Peyer's patch (tissue), 4 donors: ENCODE measurements at regions not wholly inside any gene's neighbourhood (a gene's known extent, or its start where the extent isn't known, plus 50 kb on each side); places are given as distances from the start of the nearest gene placed in this dataset.

Experiments
- DNase-seq, 3 donors: peaks; one replicate each; pipeline ENCODE4 v3.0.0-alpha.2; 2017 to 2019
- H3K27ac ChIP-seq, 4 donors: fragments of 200-600 bp; sonication (generic); one replicate each; pipeline ENCODE4 v1.5.1; 2016 to 2019
- H3K27me3 ChIP-seq, 2 donors: fragments of 200-600 bp; sonication (generic); one replicate each; pipeline ENCODE4 v1.5.1; 2019
- H3K36me3 ChIP-seq, 3 donors: fragments of 200-600 bp; sonication (generic); one replicate each; pipeline ENCODE4 v1.5.1; 2016 to 2019
- H3K4me1 ChIP-seq, 4 donors: fragments of 200-600 bp; sonication (generic); one replicate each; pipeline ENCODE4 v1.5.1; 2016 to 2019
- H3K4me3 ChIP-seq, 4 donors: fragments of 200-600 bp; sonication (generic); 1 replicate in 3 of 4; 2 replicates in 1 of 4; pipeline ENCODE4 v1.5.1; 2016 to 2019; ENCODE audit warnings: mild to moderate bottlenecking in 1 of 4
- H3K9me3 ChIP-seq, 4 donors: fragments of 200-600 bp; sonication (generic); one replicate each; pipeline ENCODE4 v1.5.1; 2016 to 2019; ENCODE audit warnings: mild to moderate bottlenecking in 1 of 4
- POLR2A ChIP-seq, 2 donors: fragments of 450-650 bp; IDR thresholded peaks; one replicate each; pipeline ENCODE4 v1.5.1; 2017; ENCODE audit warnings: antibody characterized with exemption in 2 of 2, mild to moderate bottlenecking in 2 of 2, moderate library complexity in 2 of 2
- TF ChIP-seq, protein P1 (sequence below), 6 experiments: fragments of 450-650 bp in 4 of 6; fragments of 200-600 bp in 2 of 6; sonication (generic) in 1 of 6; IDR thresholded peaks; one replicate each; pipeline ENCODE4 v1.5.1; 2017 to 2019; ENCODE audit warnings: antibody characterized with exemption in 6 of 6, mild to moderate bottlenecking in 3 of 6, moderate library complexity in 1 of 6

DNA sequence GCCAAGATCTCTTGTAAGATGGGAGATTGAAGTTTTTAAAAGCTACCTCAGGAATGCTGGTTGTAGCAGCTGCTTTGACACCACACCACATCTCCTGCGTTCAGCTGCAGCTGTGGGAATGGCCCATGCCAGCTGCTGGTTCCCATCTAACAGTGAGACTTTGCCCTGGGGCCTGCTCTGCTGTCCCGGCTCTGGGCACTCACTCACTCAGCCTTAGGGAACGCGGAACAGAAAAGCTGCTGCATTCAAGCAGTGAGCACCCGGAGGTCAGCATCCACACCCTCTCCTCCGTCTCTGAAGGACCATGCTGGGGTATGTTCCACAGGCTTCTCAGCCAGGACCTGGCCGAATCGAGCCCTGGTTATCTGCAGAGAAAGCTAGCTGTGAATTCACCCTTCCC is 197.1 kb upstream of the CXCL12 start:
- Histone ChIP-seq H3K4me3 (no peak overlapping the region), H3K36me3 (no peaks in the 10 kb centered on the region), H3K4me1 (no peaks in the 10 kb centered on the region), H3K27ac (no peak overlapping the region), H3K9me3 (peaks cover 0 to 3% (median 0%) of the 10 kb centered on the region in 4 donors), H3K27me3 (no peaks in the 10 kb centered on the region)
- DNase-seq = no peak
- no peak for TF ChIP-seq POLR2A (IDR thresholded peaks at IDR 0.05)
- TF ChIP-seq, protein P1, sequence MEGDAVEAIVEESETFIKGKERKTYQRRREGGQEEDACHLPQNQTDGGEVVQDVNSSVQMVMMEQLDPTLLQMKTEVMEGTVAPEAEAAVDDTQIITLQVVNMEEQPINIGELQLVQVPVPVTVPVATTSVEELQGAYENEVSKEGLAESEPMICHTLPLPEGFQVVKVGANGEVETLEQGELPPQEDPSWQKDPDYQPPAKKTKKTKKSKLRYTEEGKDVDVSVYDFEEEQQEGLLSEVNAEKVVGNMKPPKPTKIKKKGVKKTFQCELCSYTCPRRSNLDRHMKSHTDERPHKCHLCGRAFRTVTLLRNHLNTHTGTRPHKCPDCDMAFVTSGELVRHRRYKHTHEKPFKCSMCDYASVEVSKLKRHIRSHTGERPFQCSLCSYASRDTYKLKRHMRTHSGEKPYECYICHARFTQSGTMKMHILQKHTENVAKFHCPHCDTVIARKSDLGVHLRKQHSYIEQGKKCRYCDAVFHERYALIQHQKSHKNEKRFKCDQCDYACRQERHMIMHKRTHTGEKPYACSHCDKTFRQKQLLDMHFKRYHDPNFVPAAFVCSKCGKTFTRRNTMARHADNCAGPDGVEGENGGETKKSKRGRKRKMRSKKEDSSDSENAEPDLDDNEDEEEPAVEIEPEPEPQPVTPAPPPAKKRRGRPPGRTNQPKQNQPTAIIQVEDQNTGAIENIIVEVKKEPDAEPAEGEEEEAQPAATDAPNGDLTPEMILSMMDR (IDR thresholded peaks at IDR 0.05) = no peak

DNA sequence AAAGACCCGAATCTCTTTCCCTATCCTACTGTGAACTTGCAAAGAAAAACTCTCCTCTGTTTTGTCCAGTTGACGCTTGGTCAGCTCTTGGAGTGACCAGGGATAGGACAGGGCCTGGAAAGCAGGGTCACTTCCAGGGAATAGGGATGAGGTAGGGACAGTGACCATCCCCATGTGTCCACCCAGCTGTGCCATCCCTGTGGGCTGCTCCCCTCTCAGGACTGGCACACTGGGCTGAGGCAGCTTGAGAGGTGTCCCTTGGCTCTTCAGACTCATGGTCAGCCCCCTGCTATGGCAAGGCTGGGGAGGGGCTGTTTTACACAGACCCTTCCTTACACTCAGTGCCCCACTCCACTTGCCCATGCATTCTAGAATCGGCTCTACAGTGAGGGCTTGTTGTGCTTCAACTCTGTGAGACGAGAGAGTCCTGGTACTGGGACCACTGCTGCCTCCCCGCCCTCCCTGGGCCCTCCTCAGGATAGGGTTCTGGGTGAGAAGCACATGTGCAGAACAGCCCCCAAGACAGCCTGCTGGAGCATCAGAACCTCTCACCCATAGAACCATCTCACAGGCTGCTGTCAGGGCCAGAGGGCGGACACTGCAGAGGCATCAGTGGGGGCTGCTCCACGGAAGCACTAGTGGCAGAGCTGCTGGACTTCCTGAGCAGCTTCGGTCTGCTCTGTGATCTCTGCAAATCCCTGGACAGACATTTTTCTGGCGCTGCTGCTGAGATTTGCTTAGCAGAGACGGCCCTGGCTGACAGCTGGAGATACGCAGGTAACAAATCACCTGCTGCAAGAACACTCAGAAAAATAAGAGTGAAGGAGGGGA is 202.8 kb upstream of the CXCL12 start:
- Histone ChIP-seq H3K9me3 (peaks cover 0 to 3% (median 0%) of the 10 kb centered on the region in 4 donors), H3K4me1 (no peaks in the 10 kb centered on the region), H3K27me3 (no peaks in the 10 kb centered on the region), H3K4me3 (no peak overlapping the region), H3K27ac (no peak overlapping the region), H3K36me3 (no peaks in the 10 kb centered on the region)
- DNase-seq = no peak
- TF ChIP-seq, protein P1 (IDR thresholded peaks at IDR 0.05) = no peak
- no peak for TF ChIP-seq POLR2A (IDR thresholded peaks at IDR 0.05)

DNA sequence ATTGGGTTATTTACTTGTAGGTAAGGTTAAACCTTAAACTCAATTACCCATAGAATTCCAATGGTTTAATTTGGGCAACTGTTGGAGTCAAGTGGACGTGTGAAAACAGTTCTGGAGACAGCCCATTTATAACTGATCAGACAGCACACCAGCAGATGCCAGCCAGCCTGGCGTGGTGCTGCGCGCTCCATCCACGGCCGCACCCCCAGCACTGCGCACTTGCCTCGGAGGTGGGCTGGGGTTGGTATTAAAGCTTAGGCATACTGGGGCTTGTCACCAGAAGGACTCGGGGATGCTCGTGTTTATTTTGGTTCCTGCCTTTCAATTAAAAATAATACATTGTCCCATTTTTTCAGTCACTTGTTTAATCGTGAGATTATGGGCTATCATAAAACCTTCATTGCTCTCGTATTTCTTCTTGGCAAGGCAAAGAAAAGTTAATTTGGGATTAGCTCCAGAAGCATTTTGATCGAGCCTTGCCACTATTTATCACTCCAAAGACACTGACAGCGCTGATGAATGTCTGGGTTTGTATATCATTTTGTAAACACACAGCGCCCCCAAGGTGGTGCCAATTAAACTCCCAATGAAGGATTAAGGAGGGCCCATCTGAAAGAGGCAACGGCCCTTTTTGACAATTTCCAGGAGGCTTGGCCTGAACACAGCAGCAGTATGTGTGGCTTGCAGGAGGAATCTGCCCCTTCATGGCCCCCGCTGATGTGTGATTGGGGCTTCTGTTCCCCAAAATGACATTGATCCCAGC is 204.5 kb upstream of the CXCL12 start:
- DNase-seq = no peak
- peaks cover 0 to 3% (median 0%) of the 10 kb centered on the region in 4 donors for H3K9me3 ChIP-seq
- H3K4me1 ChIP-seq = no peaks in the 10 kb centered on the region
- no peak for TF ChIP-seq POLR2A (IDR thresholded peaks at IDR 0.05)
- TF ChIP-seq, protein P1 (IDR thresholded peaks at IDR 0.05) = no peak
- no peak overlapping the region for H3K27ac ChIP-seq
- H3K27me3 ChIP-seq = no peaks in the 10 kb centered on the region
- H3K36me3 ChIP-seq = no peaks in the 10 kb centered on the region
- no peak overlapping the region for H3K4me3 ChIP-seq

DNA sequence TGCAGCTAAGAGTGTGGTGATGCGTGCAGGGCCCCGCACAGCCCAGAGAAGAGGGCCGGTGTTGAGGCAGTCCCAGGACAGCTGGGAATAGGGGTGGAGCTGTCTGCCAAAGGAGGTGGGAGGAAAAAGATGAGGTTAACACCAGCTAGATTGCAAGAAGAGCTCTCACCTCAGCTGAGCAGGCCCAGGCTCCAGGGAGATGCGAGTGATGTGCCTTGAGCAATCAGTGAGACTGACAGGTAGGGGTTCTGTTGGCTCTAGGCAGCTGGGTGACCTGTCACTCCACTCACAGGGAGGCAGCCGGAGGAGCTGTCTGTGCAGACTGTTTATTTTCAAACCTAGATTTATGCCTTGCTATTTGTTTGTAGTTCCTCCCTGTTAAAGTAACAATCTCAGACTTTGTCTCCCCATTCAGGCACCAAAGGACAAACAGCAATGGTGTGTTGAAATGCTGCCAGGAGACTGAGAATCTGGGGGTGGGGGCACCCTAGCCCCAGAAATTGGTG is 205.1 kb upstream of the CXCL12 start:
- DNase-seq = no peak
- H3K27ac ChIP-seq = no peak overlapping the region
- no peak for TF ChIP-seq POLR2A (IDR thresholded peaks at IDR 0.05)
- TF ChIP-seq, protein P1 (IDR thresholded peaks at IDR 0.05) = no peak

DNA sequence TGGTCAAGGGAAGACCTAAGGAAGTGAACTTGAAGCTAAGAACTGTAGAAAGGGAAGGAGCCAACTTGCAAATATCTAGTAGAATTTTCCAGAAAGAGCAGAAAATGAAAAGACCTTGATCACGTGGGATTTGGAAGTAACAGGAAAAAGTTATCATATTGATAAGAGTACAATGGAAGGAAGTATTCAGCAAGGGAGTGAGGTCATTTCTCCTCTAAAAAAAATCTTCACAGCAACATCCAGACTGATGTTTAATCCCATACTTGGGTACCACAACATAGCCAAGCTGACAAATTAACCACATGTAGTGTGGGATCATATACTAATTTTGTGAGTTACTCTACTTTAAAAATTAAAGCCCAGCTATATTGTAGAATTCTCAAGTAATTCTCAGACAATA is 207.0 kb upstream of the CXCL12 start:
- Histone ChIP-seq H3K4me1 (no peaks in the 10 kb centered on the region), H3K27me3 (no peaks in the 10 kb centered on the region), H3K4me3 (no peak overlapping the region), H3K36me3 (no peaks in the 10 kb centered on the region), H3K9me3 (no peaks in the 10 kb centered on the region), H3K27ac (no peak overlapping the region)
- DNase-seq = no peak
- TF ChIP-seq, protein P1 (IDR thresholded peaks at IDR 0.05) = no peak
- no peak for TF ChIP-seq POLR2A (IDR thresholded peaks at IDR 0.05)

More for the DNA sequence above, 205.1 kb upstream of the CXCL12 start:
- Histone ChIP-seq H3K27me3 (no peaks in the 10 kb centered on the region), H3K9me3 (peaks cover 0 to 3% (median 0%) of the 10 kb centered on the region in 4 donors), H3K36me3 (no peaks in the 10 kb centered on the region), H3K4me3 (no peak overlapping the region), H3K4me1 (no peaks in the 10 kb centered on the region)
